GM21619 (cell line): ENCODE measurements at regions not wholly inside any gene's neighbourhood (a gene's known extent, or its start where the extent isn't known, plus 50 kb on each side); places are given as distances from the start of the nearest gene placed in this dataset.

Experiments used
- ATAC-seq: cut with Tn5 transposase; IDR thresholded peaks from one replicate; pipeline ENCODE4 v1.9.1; 2021; ENCODE audit not compliant: unreplicated experiment

DNA sequence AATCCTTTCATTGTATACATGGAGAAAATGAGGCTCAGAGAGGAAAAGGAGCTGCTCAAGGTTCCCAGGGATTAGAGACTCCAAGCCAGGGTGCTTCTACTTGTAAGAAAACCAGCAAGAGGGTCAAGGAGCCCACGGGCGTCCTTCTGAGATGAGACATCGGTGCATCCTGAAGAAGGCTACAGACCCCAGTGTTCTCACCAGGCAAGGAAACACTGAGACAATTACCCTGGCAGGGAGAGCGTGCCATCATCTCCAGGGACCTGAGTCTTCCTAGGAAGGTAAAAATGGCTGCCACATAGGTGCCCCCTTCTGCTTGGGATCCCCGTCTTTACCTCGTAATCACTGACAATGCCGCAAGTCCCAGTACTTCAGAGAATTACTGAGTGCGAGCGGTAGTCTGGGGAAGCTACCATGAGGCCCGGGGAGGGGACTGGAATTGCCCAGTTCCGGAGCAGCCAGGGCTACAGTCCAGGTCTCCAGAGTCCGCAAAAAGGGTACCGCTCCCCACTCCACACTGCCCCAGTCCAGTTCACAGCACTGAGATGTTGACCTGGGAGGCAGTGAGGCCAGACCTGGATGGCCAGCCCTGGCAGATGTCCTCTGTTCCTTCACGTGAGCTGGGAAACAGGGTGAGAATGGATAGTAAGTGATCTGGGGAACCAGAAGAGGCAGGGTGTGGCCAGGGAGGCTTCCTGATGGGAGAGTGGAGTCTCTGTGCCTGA lies 164.7 kb upstream of the SMAD3 start:
- no peak for ATAC-seq

DNA sequence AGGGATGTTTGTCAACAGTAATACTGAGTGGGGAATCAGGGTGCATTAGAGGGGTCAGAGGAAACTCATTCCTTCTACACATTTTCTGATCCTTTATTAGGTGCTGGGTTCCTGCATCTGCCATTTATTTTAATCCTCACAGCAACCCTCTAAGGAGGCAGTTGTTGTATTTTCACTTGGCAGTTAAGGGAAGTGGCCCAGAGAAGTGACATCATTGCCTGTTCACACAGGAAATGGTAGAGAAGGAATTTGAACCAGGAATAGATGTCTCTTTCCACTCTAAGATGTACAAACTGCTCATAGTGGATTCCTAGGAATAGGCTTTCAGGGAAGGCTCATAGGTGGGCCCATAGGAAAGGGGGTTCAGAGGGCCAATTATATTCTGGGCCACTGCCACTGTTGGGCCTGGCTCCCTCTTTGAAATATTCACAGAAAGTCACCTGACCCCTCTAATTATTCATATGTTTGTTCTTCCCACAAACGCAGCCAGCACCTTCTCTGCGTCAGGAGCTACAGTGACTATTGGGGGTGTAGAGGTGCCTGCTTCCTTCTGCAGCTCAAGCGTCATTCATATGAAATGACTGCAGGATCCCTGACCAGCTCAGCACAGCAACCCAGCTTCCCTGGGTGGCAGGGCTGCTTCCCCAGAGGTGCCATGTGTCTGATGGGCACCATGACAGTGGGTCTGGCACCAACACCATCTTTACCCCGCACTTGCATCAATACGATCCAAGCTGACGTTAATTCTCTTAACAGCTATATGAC lies 163.9 kb upstream of the SMAD3 start:
- ATAC-seq = no peak

DNA sequence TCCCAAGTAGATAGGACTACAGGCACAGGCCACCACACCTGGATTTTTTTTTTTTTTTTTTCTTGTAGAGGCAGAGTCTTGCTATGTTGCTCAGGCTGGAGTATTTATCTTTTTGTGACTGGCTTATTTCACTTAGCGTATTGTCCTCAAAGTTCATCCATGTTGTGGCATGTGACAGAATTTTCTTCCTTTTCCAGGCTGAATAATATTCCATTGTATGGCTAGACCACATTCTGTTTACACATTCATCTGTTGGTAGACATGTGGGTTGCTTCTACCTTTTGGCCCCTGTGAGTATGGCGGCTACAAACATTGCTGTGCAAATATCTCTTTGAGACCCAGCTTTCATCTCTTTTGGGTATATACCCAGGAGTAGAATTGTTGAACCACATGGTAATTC lies 160.2 kb upstream of the SMAD3 start:
- ATAC-seq = no peak

DNA sequence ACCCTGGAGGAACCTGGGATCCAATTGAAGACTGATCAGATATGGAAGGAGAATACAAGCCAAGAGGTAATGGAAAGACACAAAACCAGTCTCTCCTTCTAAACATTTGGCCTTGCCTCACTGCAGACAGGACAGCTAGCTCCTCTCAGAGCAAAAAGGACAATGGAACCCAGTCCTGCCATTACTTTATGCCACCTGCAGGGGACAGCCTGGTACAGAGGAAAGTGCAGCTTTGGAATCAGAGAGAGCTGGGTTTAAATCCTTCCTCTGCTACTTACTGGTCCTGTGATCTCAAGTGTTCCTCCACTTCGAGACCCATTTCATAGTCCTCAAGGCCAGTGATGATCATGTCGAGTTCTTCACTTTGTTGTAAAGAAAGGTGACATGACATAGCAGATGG lies 159.4 kb upstream of the SMAD3 start:
- ATAC-seq = no peak

DNA sequence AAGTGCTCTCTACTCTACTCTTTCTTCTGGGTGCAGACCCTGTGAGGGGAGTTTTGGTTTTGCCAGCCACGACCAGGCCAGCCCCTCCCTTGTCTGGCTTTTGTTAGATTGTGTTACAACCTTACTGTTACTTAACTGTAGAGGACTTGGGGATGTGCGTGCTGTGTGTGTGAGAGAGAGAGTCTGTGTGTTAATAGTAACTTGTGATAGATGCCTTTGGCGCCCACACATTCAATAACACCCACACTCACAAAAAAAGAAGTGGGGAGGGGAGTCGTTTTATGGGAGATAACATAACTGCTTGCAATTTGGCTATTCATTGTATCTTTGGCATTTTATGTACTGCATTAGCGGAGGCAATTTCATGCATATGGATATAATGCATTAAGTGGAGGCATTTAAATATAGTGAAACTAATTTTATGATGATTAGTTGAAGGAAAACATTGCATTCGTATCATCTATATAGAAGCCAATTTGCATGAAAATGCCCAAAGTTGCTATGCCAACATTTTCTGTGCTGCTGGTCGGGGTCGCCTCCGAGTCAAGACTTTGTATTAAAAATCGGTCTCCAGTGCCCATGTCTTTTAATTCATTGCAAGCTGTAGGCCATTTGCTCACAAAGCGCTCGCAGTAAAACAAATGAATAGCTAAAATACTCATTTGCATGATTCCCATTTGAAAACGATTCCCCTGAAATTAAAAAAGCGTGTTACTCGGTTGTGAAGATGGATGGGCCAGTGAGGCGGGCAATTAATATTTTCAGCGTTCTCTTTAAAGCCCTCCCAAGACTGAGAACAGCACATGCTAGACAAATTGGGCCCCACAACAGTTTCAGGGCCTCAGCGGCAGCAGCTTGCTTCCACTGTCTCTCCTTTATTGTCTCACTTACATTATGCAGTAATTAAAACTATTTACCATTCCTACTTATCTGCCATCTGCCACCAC lies 158.5 kb upstream of the SMAD3 start:
- ATAC-seq = no peak

DNA sequence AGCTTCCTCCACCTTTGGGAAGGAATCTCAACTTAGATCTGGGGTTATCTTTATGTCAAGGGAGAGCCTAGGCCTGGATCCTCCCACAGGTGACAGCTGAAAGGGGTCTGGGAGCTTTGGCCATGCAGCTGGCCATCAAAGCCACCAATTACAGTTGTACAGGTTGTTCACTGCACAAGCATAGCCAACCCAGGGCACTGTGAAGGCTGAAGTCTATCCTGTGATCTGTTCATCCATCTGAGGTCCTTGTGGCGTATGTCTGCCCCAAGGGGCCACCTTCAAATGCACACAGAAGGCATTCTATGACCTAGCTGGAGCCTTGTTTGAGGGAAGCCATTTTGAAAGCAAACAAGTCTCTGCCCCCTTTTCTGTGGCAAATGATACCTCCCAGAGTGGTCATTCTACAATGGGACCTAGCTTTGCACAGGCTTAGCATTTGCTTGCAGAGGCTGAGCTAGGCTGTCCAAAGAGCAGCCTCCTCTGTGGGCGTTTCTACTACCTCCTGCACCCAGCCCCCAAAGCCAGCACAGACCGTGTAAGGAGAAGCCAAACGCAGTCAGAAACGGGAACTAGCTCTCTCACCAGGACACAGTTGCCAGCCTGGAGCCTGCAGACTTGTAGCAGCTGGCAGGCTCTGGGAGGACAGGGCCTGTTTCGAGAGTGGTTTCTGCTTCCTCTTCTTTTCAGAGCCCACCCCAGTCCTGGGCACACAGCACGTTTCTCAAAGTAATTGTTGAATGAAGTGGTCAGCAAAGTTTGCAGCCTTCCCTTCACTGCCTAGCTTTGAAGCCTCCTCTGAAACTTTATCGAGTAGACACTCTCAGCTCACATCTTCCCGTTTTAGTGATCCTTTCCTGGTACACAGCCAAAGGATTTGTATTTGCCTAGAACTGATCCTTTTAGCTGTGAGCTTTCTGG lies 157.3 kb upstream of the SMAD3 start:
- no peak for ATAC-seq

DNA sequence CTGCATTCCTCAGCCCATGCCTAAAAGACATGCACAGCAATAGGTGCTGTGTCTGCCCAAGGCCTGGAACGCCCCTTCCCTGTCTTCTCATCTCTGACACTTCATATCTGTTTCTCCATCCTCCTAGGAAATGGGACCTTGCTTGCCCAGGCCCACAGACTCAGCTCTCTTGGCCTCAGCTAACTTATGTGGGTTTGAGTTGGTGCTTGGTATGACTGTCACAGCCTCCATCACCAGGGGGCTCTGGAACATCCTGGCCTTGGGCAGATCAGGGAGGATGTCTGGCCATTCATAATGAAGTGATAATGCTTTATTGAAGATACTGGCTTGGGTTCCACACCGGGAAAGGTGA lies 156.7 kb upstream of the SMAD3 start:
- no peak for ATAC-seq

DNA sequence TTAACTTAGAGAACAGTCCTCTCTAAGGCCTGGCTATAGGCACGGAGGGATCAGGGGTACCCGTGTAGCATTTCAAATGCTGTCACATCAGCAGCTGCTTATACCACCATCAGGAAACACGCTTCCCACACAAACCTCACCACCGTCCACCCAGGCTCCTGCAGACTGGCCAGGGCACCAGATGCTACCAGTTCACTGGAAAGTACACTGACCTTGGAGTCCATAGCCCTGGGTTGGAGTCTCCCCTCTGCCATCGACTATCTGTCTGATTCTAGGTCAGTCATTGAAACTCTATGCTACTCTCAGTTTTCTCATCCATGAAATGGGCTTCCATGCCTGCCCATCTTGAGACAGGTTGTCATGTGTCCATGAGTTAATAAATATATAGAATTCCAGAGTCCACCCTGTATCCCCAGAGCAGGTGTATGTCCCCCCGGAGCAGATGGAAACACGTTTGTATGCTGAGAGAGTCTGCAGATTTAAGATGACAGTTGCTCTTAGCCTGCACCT lies 156.0 kb upstream of the SMAD3 start:
- no peak for ATAC-seq

DNA sequence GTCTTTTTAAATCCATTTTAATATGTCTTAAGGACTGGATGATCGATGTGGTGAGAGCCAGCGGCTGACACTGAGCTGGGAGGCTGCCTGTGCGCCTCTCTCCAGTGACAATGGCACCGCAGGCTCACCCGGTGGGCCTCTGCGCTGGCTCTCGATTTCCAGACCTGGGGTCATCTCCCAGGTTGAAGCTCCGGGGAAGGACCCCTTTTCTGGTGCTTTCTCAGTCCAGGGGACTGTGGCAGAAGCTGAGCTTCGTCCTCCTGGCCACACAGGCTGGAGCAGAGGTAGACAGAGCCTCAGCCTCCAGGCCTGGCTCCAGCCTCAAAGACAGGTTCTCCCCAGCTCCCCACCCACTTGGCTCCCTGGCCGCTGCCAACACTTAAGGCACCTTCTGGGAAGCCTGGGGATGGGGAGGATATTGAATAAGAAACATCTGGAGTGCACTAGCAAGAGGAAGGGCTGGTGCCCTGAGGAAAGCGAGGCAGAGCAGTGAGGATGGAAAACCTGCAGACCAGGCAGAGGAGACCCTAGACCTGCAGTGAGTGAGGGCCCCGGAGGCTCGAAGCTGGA lies 154.2 kb upstream of the SMAD3 start:
- no peak for ATAC-seq

DNA sequence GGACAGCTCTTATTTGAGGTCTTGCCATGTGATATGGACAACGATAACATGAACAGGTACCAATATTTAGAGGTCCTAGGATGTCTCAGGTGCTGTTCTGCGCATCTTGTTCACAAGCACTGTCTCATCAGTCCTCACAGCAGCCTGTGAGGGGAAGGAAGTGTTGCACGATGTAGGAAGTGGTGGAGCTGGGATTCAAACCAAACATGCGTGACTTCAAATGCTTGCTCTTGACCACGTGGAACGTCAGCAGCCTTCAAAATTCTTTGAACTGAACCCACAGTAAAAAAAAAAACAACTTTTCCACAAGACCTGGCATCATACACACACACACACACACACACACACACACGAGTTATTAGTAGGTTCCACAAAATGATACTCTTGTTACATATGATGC lies 153.4 kb upstream of the SMAD3 start:
- no peak for ATAC-seq

DNA sequence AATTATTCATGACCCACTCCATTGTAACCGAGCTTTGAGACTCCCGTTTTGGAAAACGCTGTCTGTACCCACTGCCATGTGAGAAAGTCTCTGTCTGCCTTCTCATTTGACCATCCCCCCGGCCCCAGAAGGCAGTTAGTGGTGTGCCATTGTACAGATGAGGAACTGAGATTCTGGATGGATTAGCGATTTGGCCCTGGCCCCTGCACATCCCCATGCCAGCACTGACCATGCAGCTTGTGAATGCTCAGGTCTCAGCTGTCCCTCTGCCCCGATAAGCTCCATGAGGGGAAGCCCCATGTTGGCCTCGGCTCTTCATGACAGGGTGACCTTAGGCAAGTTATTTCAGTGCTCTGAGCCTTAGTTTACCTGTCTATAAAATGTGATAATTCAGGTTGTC lies 153.0 kb upstream of the SMAD3 start:
- no peak for ATAC-seq

DNA sequence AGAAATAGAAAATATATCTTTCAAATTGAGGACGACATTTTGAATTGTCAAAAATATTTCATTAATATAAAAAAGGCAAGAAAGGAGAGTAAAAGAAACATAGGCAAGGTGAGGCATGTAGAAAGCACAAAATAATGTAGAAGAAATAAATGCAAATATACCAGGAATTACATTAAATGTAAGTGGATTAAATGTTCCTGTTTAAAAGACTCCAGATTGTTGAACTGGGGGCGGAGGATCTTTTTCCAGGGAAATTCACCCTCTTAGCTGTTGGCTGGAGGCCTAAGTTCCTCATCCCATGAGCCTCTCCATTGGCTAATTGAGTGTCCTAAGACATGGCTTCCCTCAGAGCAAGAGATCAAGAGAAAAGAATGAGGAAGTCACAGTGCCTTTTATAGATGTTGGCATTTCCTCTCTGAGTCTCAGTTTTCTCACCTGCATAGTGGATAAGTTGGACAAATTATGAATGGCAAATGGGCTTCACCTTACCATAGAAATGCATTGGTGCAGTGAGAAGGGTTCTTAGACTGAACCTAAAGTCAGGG lies 147.4 kb upstream of the SMAD3 start:
- ATAC-seq = no peak

DNA sequence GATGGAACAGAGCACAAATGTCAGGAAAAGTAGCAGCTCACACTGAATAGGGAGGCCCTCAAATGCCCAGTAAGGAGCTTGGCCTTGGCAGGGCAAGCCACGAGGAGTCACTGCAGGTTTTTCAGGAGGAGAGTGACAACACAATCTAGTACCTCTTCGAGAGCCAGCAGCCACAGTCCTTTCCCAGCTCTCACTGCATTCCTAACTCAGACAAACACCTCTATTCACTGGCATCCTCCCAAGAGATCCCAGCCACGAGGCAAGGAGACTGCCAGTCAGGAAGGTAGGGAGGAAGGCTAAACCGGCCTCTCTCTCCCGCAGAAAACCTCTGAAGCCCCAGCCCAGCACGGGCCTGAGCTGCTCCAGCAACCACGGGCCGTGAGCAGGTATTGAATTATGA lies 146.0 kb upstream of the SMAD3 start:
- ATAC-seq = no peak

DNA sequence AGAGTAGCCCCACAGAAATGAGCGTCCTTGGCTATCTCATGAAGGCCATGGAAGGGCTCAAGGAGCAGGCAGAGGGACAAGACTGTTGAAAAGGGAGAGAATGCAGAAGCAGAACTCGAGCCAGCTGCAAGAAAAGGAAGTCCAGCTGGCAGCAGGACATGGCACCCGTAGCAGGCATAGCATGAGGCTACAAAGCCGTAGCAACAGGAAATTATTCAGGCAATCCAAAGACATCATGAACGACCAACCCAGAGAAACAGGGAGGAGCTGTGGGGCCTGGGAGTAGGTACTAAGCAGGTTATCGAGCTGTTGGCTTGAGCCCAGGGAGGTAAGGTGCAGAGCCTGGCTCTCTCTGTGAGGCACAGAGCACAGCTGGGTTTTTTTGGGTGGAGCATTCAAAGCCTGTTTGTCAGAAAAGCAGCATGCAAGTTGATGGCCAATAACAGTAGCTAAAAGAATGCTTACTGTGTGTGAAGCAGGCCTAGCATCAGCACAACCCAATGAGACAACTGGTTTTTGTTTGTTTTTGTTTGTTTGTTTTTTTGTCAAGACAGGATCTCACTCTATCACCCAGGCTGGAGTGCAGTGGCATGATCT lies 144.0 kb upstream of the SMAD3 start:
- no peak for ATAC-seq

DNA sequence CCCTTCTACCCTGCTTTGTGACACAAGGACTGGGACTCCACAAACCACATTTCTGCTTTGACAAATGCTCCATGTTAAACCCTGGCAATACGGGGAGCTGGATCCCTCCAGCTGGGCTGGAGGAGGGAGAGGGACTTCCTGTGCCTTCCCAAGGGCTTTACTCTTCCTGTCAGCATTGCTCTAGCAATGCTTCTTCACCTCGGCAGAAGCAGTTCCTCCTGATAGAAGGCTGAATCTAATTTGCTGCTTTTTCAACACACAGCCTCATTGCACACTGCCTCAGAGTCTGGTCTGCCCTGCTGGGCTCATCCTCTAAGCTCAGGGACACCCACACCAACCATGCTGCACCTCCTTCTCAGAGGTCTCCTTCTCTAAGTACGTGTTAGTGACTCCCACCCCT lies 142.8 kb upstream of the SMAD3 start:
- no peak for ATAC-seq

DNA sequence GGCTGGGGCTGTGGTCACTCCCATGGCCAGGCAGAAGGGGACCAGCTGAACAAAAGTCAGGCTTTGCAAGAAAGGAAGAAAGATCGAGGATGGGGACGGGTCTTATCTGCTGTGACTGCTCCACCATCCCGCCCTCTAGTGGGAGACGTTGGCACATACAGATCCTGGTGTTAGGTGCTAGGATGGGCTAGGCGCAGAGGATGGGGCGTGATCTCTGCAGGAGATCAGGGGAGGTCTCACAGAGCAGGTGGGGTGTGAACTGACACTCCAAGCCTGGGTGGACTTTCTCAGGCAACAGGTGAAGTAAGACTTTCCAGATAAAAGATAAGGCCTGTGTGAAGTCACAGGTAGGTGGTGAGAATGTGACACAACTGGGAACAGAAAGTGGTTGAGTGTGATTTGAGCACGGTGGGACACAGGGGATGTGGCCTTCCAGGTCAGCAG lies 141.9 kb upstream of the SMAD3 start:
- no peak for ATAC-seq

DNA sequence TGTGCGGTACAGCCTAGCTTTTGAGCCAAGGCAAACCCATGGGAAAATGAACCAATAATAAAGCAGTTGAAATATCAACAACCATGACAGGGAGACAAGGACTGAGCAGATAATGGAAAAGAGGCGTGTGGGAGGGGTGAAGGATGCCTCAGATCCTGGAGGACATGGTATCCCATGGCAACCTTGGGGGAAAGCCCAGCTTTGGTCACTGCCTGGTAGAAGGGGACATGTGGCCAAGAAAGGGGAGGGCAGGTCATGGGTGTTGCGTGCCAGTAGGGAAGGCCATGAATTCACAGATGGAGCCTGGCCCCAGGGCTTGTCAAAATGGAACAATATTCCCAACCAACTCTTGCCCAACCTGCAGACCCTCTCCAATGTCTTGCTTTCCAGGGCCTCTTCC lies 140.5 kb upstream of the SMAD3 start:
- no peak for ATAC-seq

DNA sequence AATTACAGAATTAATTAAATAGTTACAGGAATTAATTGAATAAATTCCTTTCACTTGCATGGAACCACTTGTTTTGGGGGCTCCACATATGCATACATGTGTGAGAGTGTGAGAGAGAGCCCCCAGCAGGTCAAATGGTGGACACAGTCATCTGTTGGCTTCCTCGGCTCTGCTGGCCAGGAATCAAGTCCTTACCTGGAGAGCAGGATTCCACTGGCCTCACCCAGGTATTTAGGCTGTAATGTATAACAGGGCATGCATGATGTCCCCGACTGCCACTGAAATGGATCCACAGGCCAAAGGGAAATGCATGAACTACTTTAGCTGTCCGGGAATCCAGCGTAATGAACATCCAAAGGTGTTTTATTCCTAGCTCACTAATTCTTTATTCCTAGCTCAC lies 139.7 kb upstream of the SMAD3 start:
- no peak for ATAC-seq
